ENCODE measurements at regions not wholly inside any gene's neighbourhood (a gene's known extent, or its start where the extent isn't known, plus 50 kb on each side); places are given as distances from the start of the nearest gene placed in this dataset.

DNA sequence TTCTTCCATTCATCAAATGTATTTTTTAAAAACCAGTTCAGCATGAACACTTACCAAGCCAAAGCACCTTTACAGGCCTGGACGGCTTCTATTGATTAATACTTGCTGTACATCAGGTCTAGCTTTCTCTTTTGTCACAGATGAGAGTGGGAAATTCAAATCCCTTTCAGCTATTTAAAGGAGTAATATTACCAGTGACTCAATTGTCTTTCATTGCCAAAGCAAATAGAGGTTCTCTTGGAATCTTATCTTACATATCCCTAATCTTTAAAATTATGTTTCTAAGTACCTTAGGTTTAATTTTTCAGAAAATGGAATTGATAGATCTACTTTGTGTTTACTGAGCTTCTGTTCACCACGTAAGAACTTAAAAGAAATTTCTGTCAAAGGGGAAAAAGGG, 922.9 kb downstream of the NSUN3 start:
- Histone ChIP-seq H3K27me3 (replicated peaks; ENCODE audit: insufficient read depth) (no peaks in the 10 kb centered on the region), H3K36me3 (no peaks in the 10 kb centered on the region), H3K9me3 (no peaks in the 10 kb centered on the region), H3K27ac (no peak overlapping the region), H3K4me3 (no peak overlapping the region), H3K4me1 (ENCODE audit: control insufficient read depth in 1 of 2, low read depth in 2 of 2) (no peaks in the 10 kb centered on the region)
- ATAC-seq (ENCODE audit: insufficient number of reproducible peaks, low FRiP score, low read depth) = no peak
- TF ChIP-seq, protein P1, sequence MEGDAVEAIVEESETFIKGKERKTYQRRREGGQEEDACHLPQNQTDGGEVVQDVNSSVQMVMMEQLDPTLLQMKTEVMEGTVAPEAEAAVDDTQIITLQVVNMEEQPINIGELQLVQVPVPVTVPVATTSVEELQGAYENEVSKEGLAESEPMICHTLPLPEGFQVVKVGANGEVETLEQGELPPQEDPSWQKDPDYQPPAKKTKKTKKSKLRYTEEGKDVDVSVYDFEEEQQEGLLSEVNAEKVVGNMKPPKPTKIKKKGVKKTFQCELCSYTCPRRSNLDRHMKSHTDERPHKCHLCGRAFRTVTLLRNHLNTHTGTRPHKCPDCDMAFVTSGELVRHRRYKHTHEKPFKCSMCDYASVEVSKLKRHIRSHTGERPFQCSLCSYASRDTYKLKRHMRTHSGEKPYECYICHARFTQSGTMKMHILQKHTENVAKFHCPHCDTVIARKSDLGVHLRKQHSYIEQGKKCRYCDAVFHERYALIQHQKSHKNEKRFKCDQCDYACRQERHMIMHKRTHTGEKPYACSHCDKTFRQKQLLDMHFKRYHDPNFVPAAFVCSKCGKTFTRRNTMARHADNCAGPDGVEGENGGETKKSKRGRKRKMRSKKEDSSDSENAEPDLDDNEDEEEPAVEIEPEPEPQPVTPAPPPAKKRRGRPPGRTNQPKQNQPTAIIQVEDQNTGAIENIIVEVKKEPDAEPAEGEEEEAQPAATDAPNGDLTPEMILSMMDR (IDR thresholded peaks at IDR 0.05) = no peak
- DNase-seq (ENCODE audit: low spot score) = no peak

DNA sequence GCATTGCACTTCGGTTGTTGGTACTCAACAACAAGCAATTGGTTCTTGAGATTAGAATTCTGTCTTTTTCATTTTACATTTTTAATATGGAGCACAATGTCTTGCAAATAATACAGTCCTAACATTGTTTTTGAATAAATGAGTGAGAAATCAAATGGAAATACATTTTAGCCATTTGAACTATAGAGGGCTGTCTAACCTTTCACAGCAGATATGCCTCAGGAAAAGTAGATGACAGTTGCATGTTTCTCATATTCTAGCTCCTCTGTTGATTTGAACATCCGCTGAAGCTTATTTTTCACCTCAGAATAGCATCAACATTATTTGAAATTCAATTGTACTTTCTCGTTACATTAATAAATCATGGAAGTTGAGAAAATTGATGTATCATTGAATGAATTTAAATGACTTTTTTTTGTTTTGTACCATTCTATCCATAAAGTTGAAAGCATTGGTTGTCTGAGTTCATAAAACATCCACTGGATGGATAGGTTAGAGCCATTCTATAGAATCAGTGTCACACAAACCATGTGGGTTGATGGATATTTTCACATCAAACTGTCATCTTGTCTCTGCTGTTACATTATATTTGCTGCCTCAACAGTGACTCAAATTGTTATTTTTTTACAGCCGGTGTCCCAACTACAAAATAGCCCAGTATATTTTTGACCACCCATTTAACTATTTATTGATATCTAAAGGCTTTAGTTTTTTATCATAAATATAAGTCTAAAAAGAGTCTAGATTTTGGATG, 928.3 kb downstream of the NSUN3 start:
- TF ChIP-seq, protein P1 (IDR thresholded peaks at IDR 0.05) = no peak
- ATAC-seq (ENCODE audit: insufficient number of reproducible peaks, low FRiP score, low read depth) (no peak), DNase-seq (ENCODE audit: low spot score) (no peak)
- no peaks in the 10 kb centered on the region for H3K9me3 ChIP-seq
- no peaks in the 10 kb centered on the region for H3K27me3 ChIP-seq (replicated peaks; ENCODE audit: insufficient read depth)
- no peak overlapping the region for H3K27ac ChIP-seq
- H3K4me3 ChIP-seq = no peak overlapping the region
- no peaks in the 10 kb centered on the region for H3K4me1 ChIP-seq (ENCODE audit: control insufficient read depth in 1 of 2, low read depth in 2 of 2)
- no peaks in the 10 kb centered on the region for H3K36me3 ChIP-seq

GRCh38 chr3:94996743-94997142, 933.9 kb downstream of the NSUN3 start:
- Histone ChIP-seq H3K27me3 (replicated peaks; ENCODE audit: insufficient read depth) (no peaks in the 10 kb centered on the region), H3K27ac (no peak overlapping the region), H3K4me1 (ENCODE audit: control insufficient read depth in 1 of 2, low read depth in 2 of 2) (no peaks in the 10 kb centered on the region), H3K4me3 (no peak overlapping the region), H3K9me3 (no peaks in the 10 kb centered on the region), H3K36me3 (no peaks in the 10 kb centered on the region)
- DNase-seq (ENCODE audit: low spot score) = no peak
- TF ChIP-seq, protein P1 (IDR thresholded peaks at IDR 0.05) = no peak
- no peak for ATAC-seq (ENCODE audit: insufficient number of reproducible peaks, low FRiP score, low read depth)

DNA sequence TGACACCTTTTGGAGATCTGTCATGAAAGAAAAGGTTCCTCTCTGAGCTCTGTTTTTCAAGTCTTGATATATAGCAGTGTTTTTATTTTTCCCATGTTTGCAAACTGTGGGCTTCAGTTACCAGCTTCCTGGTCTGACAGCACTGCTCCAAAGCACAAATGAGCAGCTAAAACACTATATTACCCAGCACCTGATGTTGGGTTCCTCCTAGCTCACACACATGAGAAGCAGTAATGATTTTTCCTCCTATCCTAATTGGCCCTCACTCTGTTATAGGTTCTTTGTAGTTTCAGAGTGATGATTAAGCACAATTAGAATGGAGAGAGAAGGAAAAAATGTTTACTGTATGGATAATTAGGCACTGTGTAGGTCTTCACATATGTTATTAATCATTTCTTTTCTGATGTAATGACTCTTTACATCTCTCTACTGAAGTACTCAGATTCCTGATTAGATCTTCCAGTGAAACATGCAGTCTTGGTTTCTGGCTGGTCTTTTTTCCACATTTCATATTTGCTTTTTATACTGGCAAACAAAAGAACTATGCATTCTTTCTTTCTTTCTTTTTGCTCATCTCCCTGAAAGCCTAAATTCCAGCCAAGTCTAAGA, 939.7 kb downstream of the NSUN3 start:
- Histone ChIP-seq H3K27ac (no peak overlapping the region), H3K4me3 (no peak overlapping the region), H3K27me3 (replicated peaks; ENCODE audit: insufficient read depth) (no peaks in the 10 kb centered on the region), H3K9me3 (no peaks in the 10 kb centered on the region), H3K4me1 (ENCODE audit: control insufficient read depth in 1 of 2, low read depth in 2 of 2) (no peaks in the 10 kb centered on the region), H3K36me3 (no peaks in the 10 kb centered on the region)
- ATAC-seq (ENCODE audit: insufficient number of reproducible peaks, low FRiP score, low read depth) (no peak), DNase-seq (ENCODE audit: low spot score) (no peak)
- TF ChIP-seq, protein P1 (IDR thresholded peaks at IDR 0.05) = no peak

GRCh38 chr3:95028688-95029087, 965.8 kb downstream of the NSUN3 start:
- DNase-seq (ENCODE audit: low spot score) (no peak), ATAC-seq (ENCODE audit: insufficient number of reproducible peaks, low FRiP score, low read depth) (no peak)
- TF ChIP-seq, protein P1 (IDR thresholded peaks at IDR 0.05) = no peak
- H3K27me3 ChIP-seq (replicated peaks; ENCODE audit: insufficient read depth) = no peaks in the 10 kb centered on the region
- no peak overlapping the region for H3K27ac ChIP-seq
- H3K4me1 ChIP-seq (ENCODE audit: control insufficient read depth in 1 of 2, low read depth in 2 of 2) = no peaks in the 10 kb centered on the region
- H3K36me3 ChIP-seq = no peaks in the 10 kb centered on the region
- no peak overlapping the region for H3K4me3 ChIP-seq
- no peaks in the 10 kb centered on the region for H3K9me3 ChIP-seq
